IMR-90 (cell line): ENCODE measurements at regions not wholly inside any gene's neighbourhood (a gene's known extent, or its start where the extent isn't known, plus 50 kb on each side); places are given as distances from the start of the nearest gene placed in this dataset.

Experiments used
- ATAC-seq: fragments of 200-7000 bp; cut with Tn5 transposase; 2 replicates; pipeline ENCODE4 v1.9.1; 2020; ENCODE audit warnings: low read depth, mild to moderate bottlenecking, moderate library complexity
- BruUV-seq: library from RNA; stranded (reverse); fragments of 400-500 nt; replicated peaks from 2 replicates; lab custom pipeline; 2021; lab: Mats Ljungman, UMichigan
- CTCF ChIA-PET: fragments of 300-600 bp; formaldehyde crosslinking; extraction: SDS; loops from one replicate; lab custom pipeline; 2021; ENCODE audit warnings: antibody characterized with exemption; lab: Yijun Ruan, JAX
- POLR2A ChIA-PET: fragments of 300-600 bp; sonication (Branson Sonifier 250); formaldehyde crosslinking; loops from one replicate; lab custom pipeline; 2022; ENCODE audit warnings: antibody characterized with exemption; ENCODE audit not compliant: unreplicated experiment; lab: Charles Lee
- DNase-seq: peaks from one replicate; pipeline ENCODE4 v3.0.0; 2013
- H2AFZ ChIP-seq: replicated peaks from 2 replicates; pipeline ENCODE3; 2013; ENCODE audit warnings: low read length, mild to moderate bottlenecking; ENCODE audit not compliant: poor library complexity
- H2AK5ac ChIP-seq: 2 replicates; pipeline ENCODE4 v1.6.1; 2013; ENCODE audit warnings: low read depth, low read length, inconsistent platforms
- H2AK9ac ChIP-seq: replicated peaks from 2 replicates; pipeline ENCODE3; 2013; ENCODE audit warnings: mild to moderate bottlenecking, low read depth, low read length, moderate library complexity; ENCODE audit not compliant: poor library complexity
- H2BK120ac ChIP-seq: 2 replicates; pipeline ENCODE4 v1.6.1; 2013; ENCODE audit warnings: low read depth, low read length, inconsistent platforms
- H2BK15ac ChIP-seq: 3 replicates; pipeline ENCODE4 v1.6.1; 2013; ENCODE audit warnings: low read depth, low read length, inconsistent platforms
- H2BK20ac ChIP-seq: 2 replicates; pipeline ENCODE4 v1.6.1; 2013; ENCODE audit warnings: low read depth, mild to moderate bottlenecking, inconsistent platforms, low read length, moderate library complexity
- H2BK5ac ChIP-seq: 2 replicates; pipeline ENCODE4 v1.6.1; 2013; ENCODE audit warnings: mild to moderate bottlenecking, low read depth, low read length, inconsistent platforms; ENCODE audit not compliant: poor library complexity, severe bottlenecking
- H3K14ac ChIP-seq: replicated peaks from 2 replicates; pipeline ENCODE4 v1.6.1; 2013; ENCODE audit warnings: low read depth, low read length, inconsistent platforms
- H3K18ac ChIP-seq: 2 replicates; pipeline ENCODE4 v1.6.1; 2013; ENCODE audit warnings: low read depth, low read length, control low read depth
- H3K23ac ChIP-seq: 2 replicates; pipeline ENCODE4 v1.6.1; 2013; ENCODE audit warnings: low read depth, low read length, inconsistent platforms
- H3K27ac ChIP-seq: 2 replicates; pipeline ENCODE4 v1.5.1; 2013; ENCODE audit warnings: mild to moderate bottlenecking, control low read depth, low read length; ENCODE audit not compliant: insufficient read depth
- H3K27me3 ChIP-seq: 2 replicates; pipeline ENCODE4 v1.6.1; 2013; ENCODE audit warnings: low read length; ENCODE audit not compliant: control insufficient read depth, insufficient read depth
- H3K36me3 ChIP-seq: 2 replicates; pipeline ENCODE4 v1.6.1; 2013; ENCODE audit warnings: low read length, mixed read lengths; ENCODE audit not compliant: control insufficient read depth, insufficient read depth
- H3K4ac ChIP-seq: 2 replicates; pipeline ENCODE4 v1.6.1; 2013; ENCODE audit warnings: low read depth, low read length, inconsistent platforms
- H3K4me1 ChIP-seq: 2 replicates; pipeline ENCODE4 v1.6.1; 2013; ENCODE audit warnings: low read length, mixed read lengths; ENCODE audit not compliant: control insufficient read depth, insufficient read depth
- H3K4me2 ChIP-seq: 2 replicates; pipeline ENCODE4 v1.6.1; 2013; ENCODE audit warnings: low read depth, mild to moderate bottlenecking, control low read depth, low read length, moderate library complexity
- H3K4me3 ChIP-seq: 2 replicates; pipeline ENCODE4 v1.5.1; 2013; ENCODE audit warnings: low read depth, mild to moderate bottlenecking, control low read depth, low read length, moderate library complexity; ENCODE audit not compliant: insufficient read depth
- H3K56ac ChIP-seq: 2 replicates; pipeline ENCODE4 v1.6.1; 2013; ENCODE audit warnings: low read length, inconsistent platforms; ENCODE audit not compliant: insufficient read depth; ENCODE audit errors: extremely low read depth
- H3K79me1 ChIP-seq, 2 experiments: 2 replicates each; pipeline ENCODE4 v1.6.1; 2013; ENCODE audit warnings: low read length in 2 of 2, inconsistent platforms in 1 of 2, low read depth in 1 of 2
- H3K9ac ChIP-seq: 2 replicates; pipeline ENCODE4 v1.6.1; 2013; ENCODE audit warnings: low read depth, low read length, control low read depth
- H3K9me1 ChIP-seq: 2 replicates; pipeline ENCODE4 v1.6.1; 2013; ENCODE audit warnings: low read length, inconsistent platforms; ENCODE audit not compliant: insufficient read depth
- H3K9me3 ChIP-seq: 2 replicates; pipeline ENCODE4 v1.6.1; 2013; ENCODE audit warnings: low read length; ENCODE audit not compliant: control insufficient read depth, insufficient read depth
- H4K20me1 ChIP-seq: 2 replicates; pipeline ENCODE4 v1.6.1; 2013; ENCODE audit warnings: low read length, inconsistent platforms; ENCODE audit not compliant: insufficient read depth
- H4K5ac ChIP-seq: 2 replicates; pipeline ENCODE4 v1.6.1; 2013; ENCODE audit warnings: mild to moderate bottlenecking, low read depth, low read length, control low read depth
- H4K8ac ChIP-seq, 2 experiments: 2 replicates each; pipeline ENCODE4 v1.6.1; 2013; ENCODE audit warnings: low read depth in 2 of 2, low read length in 2 of 2, control low read depth in 1 of 2, inconsistent platforms in 1 of 2
- H4K91ac ChIP-seq: 2 replicates; pipeline ENCODE4 v1.6.1; 2013; ENCODE audit warnings: low read depth, low read length, inconsistent platforms; ENCODE audit not compliant: insufficient read depth
- BHLHE40 ChIP-seq: fragments of 150-350 bp; IDR thresholded peaks from 2 replicates; pipeline ENCODE4 v1.6.1; 2016; ENCODE audit warnings: mild to moderate bottlenecking, low read depth, low read length
- CEBPB ChIP-seq: IDR thresholded peaks from 2 replicates; pipeline ENCODE4 v1.6.1; 2012; ENCODE audit warnings: low read depth, low read length, improper control_type of control experiment
- CHD1 ChIP-seq: IDR thresholded peaks from 2 replicates; pipeline ENCODE4 v1.6.1; 2012; ENCODE audit warnings: low read depth, low read length, improper control_type of control experiment
- FOS ChIP-seq: fragments of 150-350 bp; IDR thresholded peaks from 2 replicates; pipeline ENCODE4 v1.6.1; 2016; ENCODE audit warnings: low read depth, low read length
- MAFK ChIP-seq: IDR thresholded peaks from 2 replicates; pipeline ENCODE4 v1.6.1; 2012; ENCODE audit warnings: low read depth, low read length, improper control_type of control experiment
- MAZ ChIP-seq: IDR thresholded peaks from 2 replicates; pipeline ENCODE4 v1.6.1; 2012; ENCODE audit warnings: low read depth, mild to moderate bottlenecking, low read length, improper control_type of control experiment, moderate library complexity, borderline replicate concordance
- MXI1 ChIP-seq: IDR thresholded peaks from 2 replicates; pipeline ENCODE4 v1.6.1; 2012; ENCODE audit warnings: low read depth, mild to moderate bottlenecking, low read length, moderate library complexity, borderline replicate concordance
- POLR2A ChIP-seq: IDR thresholded peaks from 2 replicates; pipeline ENCODE4 v1.6.1; 2012; ENCODE audit warnings: mild to moderate bottlenecking, low read depth, low read length
- RAD21 ChIP-seq: IDR thresholded peaks from 2 replicates; pipeline ENCODE4 v1.6.1; 2012; ENCODE audit warnings: low read length, improper control_type of control experiment
- RCOR1 ChIP-seq: IDR thresholded peaks from 2 replicates; pipeline ENCODE4 v1.6.1; 2012; ENCODE audit warnings: mild to moderate bottlenecking, low read length, improper control_type of control experiment; ENCODE audit not compliant: insufficient replicate concordance
- RFX5 ChIP-seq: IDR thresholded peaks from 2 replicates; pipeline ENCODE4 v1.8.0; 2012; ENCODE audit warnings: low read depth, mild to moderate bottlenecking, low read length, moderate library complexity
- SMC3 ChIP-seq: fragments of 150-350 bp; IDR thresholded peaks from 2 replicates; pipeline ENCODE4 v1.6.1; 2016; ENCODE audit warnings: low read depth, mild to moderate bottlenecking, antibody characterized with exemption, low read length, moderate library complexity
- WGBS, 2 experiments: methylation state at CpG; one replicate each; pipeline versions ENCODE4 v1.1.5 to v1.1.7; 2013; ENCODE audit warnings: missing lambda C conversion rate in 2 of 2; ENCODE audit not compliant: insufficient read length in 1 of 2; ENCODE audit errors: extremely low coverage in 2 of 2; 5-methylcytosine and 5-hydroxymethylcytosine counted together
- dilution Hi-C: fragments of 300-500 bp; cut with HindIII; formaldehyde crosslinking; loops from one replicate; pipeline ENCODE4 v1.14.3; 2018; ENCODE audit warnings: low sequenced_read_pairs; ENCODE audit not compliant: unreplicated experiment
- in situ Hi-C: fragments of 300-500 bp; cut with MboI; formaldehyde crosslinking; loops from 3 replicates; pipeline ENCODE4 v1.14.3; 2019; ENCODE audit warnings: low sequenced_read_pairs, inconsistent platforms, mixed read lengths
- intact Hi-C: fragments of 100-400 bp; cut with micrococcal nuclease; formaldehyde crosslinking; loops from 2 replicates; pipeline ENCODE4 v1.10.0; 2022
- TF ChIP-seq, protein P1 (sequence below): fragments of 150-350 bp; IDR thresholded peaks from 2 replicates; pipeline ENCODE4 v1.6.1; 2016; ENCODE audit warnings: low read depth, mild to moderate bottlenecking, low read length, moderate library complexity, borderline replicate concordance
- TF ChIP-seq, protein P2 (sequence below): fragments of 150-350 bp; IDR thresholded peaks from 2 replicates; pipeline ENCODE4 v1.6.1; 2017; ENCODE audit warnings: mild to moderate bottlenecking, antibody characterized with exemption, low read length, low read depth
- TF ChIP-seq, protein P3 (sequence below): conservative IDR thresholded peaks from 2 replicates; pipeline ENCODE4 v1.5.1; 2012; ENCODE audit warnings: mild to moderate bottlenecking, low read depth, low read length, improper control_type of control experiment

DNA sequence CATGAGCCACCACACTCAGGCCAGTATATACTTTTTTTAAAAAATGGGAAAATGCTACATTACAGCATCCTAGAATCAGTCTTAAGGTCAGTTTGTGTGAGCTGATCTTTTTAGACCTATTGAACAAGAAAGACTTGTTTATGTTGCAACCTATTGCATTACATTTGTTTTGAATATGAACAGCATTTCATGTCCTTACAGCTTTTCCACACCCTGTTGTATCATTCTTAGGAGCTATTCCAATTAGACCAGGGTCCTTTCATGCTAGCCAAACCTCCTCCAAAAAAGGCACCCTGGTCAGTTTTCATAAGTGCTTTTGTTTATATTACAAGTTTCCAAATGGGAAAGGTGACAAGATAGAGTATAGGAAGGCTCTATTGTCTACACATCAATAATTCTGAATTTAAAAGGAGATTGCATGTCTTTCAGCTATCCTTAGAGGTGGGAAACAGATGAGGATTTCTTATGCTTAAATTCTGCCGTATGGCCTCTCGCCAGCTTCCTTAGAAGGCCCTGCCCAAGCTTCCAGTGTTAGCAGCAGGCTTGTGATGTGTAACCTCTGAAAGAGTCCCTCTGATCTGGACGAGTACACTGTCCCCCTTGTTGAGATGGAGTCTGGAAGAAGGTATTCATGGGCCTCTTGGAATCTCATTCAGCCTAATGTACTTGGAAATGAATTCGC, 171.9 kb downstream of the OTUD1 start:
- Histone ChIP-seq H3K9me3 (peaks cover 14% of the 10 kb centered on the region), H2BK5ac (no peak overlapping the region), H2BK15ac (no peak overlapping the region), H2AK9ac (no peak overlapping the region), H3K4ac (no peak overlapping the region), H3K9me1 (no peaks in the 10 kb centered on the region), H3K27me3 (no peaks in the 10 kb centered on the region), H2BK20ac (no peak overlapping the region), H4K20me1 (no peaks in the 10 kb centered on the region), H3K14ac (no peak overlapping the region), H3K27ac (no peak overlapping the region), H2AFZ (no peak overlapping the region), H3K79me1 (no peaks in the 10 kb centered on the region), H4K8ac (no peak overlapping the region), H3K4me2 (no peak overlapping the region), H3K18ac (no peak overlapping the region), H2AK5ac (no peak overlapping the region), H3K4me1 (no peaks in the 10 kb centered on the region), H3K36me3 (no peaks in the 10 kb centered on the region), H4K5ac (no peak overlapping the region), H3K9ac (no peak overlapping the region), H4K91ac (no peak overlapping the region), H2BK120ac (no peak overlapping the region), H3K4me3 (no peak overlapping the region), H3K23ac (no peak overlapping the region), H3K56ac (no peak overlapping the region)
- dilution Hi-C loops: no loop called here
- in situ Hi-C loops: no loop called here
- WGBS, 2 experiments: no CpG with 5 or more reads among the region's 4 CpGs
- intact Hi-C loops: no loop called here
- ChIA-PET POLR2A (no interaction called here), CTCF (no interaction called here)
- ATAC-seq (no peak), DNase-seq (no peak)
- BruUV-seq: no TSS peak
- no peak for TF ChIP-seq CEBPB
- TF ChIP-seq, protein P1, sequence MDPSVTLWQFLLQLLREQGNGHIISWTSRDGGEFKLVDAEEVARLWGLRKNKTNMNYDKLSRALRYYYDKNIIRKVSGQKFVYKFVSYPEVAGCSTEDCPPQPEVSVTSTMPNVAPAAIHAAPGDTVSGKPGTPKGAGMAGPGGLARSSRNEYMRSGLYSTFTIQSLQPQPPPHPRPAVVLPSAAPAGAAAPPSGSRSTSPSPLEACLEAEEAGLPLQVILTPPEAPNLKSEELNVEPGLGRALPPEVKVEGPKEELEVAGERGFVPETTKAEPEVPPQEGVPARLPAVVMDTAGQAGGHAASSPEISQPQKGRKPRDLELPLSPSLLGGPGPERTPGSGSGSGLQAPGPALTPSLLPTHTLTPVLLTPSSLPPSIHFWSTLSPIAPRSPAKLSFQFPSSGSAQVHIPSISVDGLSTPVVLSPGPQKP: no peak
- no peak for TF ChIP-seq CHD1
- TF ChIP-seq BHLHE40: no peak
- TF ChIP-seq, protein P2, sequence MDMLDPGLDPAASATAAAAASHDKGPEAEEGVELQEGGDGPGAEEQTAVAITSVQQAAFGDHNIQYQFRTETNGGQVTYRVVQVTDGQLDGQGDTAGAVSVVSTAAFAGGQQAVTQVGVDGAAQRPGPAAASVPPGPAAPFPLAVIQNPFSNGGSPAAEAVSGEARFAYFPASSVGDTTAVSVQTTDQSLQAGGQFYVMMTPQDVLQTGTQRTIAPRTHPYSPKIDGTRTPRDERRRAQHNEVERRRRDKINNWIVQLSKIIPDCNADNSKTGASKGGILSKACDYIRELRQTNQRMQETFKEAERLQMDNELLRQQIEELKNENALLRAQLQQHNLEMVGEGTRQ: no peak
- TF ChIP-seq MAFK: no peak
- no peak for TF ChIP-seq FOS
- no peak for TF ChIP-seq SMC3
- TF ChIP-seq, protein P3, sequence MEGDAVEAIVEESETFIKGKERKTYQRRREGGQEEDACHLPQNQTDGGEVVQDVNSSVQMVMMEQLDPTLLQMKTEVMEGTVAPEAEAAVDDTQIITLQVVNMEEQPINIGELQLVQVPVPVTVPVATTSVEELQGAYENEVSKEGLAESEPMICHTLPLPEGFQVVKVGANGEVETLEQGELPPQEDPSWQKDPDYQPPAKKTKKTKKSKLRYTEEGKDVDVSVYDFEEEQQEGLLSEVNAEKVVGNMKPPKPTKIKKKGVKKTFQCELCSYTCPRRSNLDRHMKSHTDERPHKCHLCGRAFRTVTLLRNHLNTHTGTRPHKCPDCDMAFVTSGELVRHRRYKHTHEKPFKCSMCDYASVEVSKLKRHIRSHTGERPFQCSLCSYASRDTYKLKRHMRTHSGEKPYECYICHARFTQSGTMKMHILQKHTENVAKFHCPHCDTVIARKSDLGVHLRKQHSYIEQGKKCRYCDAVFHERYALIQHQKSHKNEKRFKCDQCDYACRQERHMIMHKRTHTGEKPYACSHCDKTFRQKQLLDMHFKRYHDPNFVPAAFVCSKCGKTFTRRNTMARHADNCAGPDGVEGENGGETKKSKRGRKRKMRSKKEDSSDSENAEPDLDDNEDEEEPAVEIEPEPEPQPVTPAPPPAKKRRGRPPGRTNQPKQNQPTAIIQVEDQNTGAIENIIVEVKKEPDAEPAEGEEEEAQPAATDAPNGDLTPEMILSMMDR: no peak
- TF ChIP-seq RAD21: no peak
- no peak for TF ChIP-seq MAZ
- no peak for TF ChIP-seq RCOR1
- no peak for TF ChIP-seq RFX5
- no peak for TF ChIP-seq MXI1
- TF ChIP-seq POLR2A: no peak
